ENCODE measurements at regions not wholly inside any gene's neighbourhood (a gene's known extent, or its start where the extent isn't known, plus 50 kb on each side); places are given as distances from the start of the nearest gene placed in this dataset.

- Histone ChIP-seq H3K79me2 (ENCODE audit: insufficient read depth, low read length) (no peaks in the 10 kb centered on the region), H2AFZ (ENCODE audit: low read length) (no peak overlapping the region), H3K27me3 (ENCODE audit: control insufficient read depth in 1 of 2, insufficient read depth in 2 of 2, low read length in 2 of 2) (no peaks in the 10 kb centered on the region), H3K4me2 (ENCODE audit: low read depth, low read length) (no peak overlapping the region), H3K4me3 (replicated peaks in 1 of 3; ENCODE audit: insufficient read depth in 1 of 3, low read depth in 2 of 3, low read length in 3 of 3) (no peak overlapping the region; a peak in 1 of 6 replicates), H3K9me3 (ENCODE audit: low read length) (peaks cover 85% of the 10 kb centered on the region), H3K4me1 (ENCODE audit: insufficient read depth, low read length) (no peaks in the 10 kb centered on the region), H4K20me1 (ENCODE audit: insufficient read depth, low read length) (no peaks in the 10 kb centered on the region), H3K27ac (ENCODE audit: extremely low read length, insufficient read depth, low read length) (no peak overlapping the region), H3K9ac (ENCODE audit: insufficient read depth, low read depth, low read length) (no peak overlapping the region), H3K36me3 (replicated peaks in 1 of 2; ENCODE audit: control insufficient read depth in 1 of 2, insufficient read depth in 2 of 2, low read length in 2 of 2) (no peaks in the 10 kb centered on the region)
- no peak for ATAC-seq
- in situ Hi-C loops (cut with HindIII; ENCODE audit: extremely low pct_ligation_motif_present, low pct_unique_long_range_greater_than_20kb): no loop called here
- whole genome bisulfite sequencing (ENCODE audit: low lambda C conversion rate): under 1% methylated on average over 4 of the region's 4 CpGs
- DNase-seq (ENCODE audit: low spot score): no peak
- BruUV-seq (replicated peaks): no TSS peak
- TF ChIP-seq FOSL2 (CRISPR knock-in tag; IDR thresholded peaks at IDR 0.05): no peak
- TF ChIP-seq ZUFSP (CRISPR knock-in tag; IDR thresholded peaks at IDR 0.05; ENCODE audit: borderline replicate concordance): no peak
- TF ChIP-seq PAF1 (CRISPR knock-in tag; IDR thresholded peaks at IDR 0.05): no peak
- TF ChIP-seq KDM6A (CRISPR knock-in tag; IDR thresholded peaks at IDR 0.05; ENCODE audit: low read depth): no peak
- TF ChIP-seq NAIF1 (CRISPR knock-in tag; IDR thresholded peaks at IDR 0.05; ENCODE audit: borderline replicate concordance): no peak
- no peak for TF ChIP-seq NFATC3 (CRISPR knock-in tag; IDR thresholded peaks at IDR 0.05)
- no peak for TF ChIP-seq RBAK (CRISPR knock-in tag; IDR thresholded peaks at IDR 0.05)
- no peak for TF ChIP-seq ZBTB2 (CRISPR knock-in tag; IDR thresholded peaks at IDR 0.05; ENCODE audit: low read depth)
- no peak for TF ChIP-seq SP140L (CRISPR knock-in tag; IDR thresholded peaks at IDR 0.05; ENCODE audit: borderline replicate concordance)
- TF ChIP-seq PAXIP1 (CRISPR knock-in tag; conservative IDR thresholded peaks at IDR 0.05): no peak
- no peak for TF ChIP-seq ZNF652 (CRISPR knock-in tag; IDR thresholded peaks at IDR 0.05; ENCODE audit: borderline replicate concordance, low read depth)
- ChIA-PET CTCF (ENCODE audit: low intra/inter-chr PET ratio, low total read pairs) (no interaction called here), POLR2A (no interaction called here)
- FAIRE-seq: no peak
- intact Hi-C loops (cut with micrococcal nuclease; ENCODE audit: unreplicated experiment): no loop called here
These were observed 764.7 kb upstream of the KIF2B start for GRCh38 chr17:53058031-53058430.

Measured in HepG2 (cell line).